ENCODE measurements at regions not wholly inside any gene's neighbourhood (a gene's known extent, or its start where the extent isn't known, plus 50 kb on each side); places are given as distances from the start of the nearest gene placed in this dataset.

DNA sequence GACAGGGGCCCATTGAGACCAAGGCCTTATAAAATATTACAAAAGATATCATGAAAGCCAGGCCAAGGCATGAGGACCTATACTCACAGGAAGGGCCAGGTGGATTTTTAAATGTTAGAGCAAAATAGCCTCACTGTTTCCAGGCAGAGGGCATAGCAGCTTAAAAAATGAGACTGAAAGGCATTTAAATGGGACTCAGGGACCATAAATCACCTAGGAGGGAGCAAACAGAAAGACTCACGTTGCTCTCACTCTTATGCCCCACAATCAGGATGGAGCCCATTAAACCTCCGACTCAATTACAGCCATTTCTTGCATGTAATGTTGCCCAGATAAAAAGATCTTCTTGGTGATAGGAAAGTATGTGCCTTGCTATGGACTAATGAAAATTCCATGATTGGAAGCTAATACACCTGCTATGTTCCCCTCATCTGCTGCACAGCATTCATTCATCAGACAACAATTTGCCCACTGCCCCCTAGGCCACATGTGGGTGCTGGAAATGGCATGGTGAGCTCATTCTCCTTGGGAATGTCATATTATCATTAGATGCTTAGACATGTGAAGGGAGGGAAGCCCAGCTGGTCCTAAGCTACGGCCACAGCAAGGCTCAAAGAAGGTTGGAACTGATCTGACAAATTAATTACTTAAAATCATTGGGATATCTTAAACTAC lies 128.6 kb upstream of the GRIA1 start:
- TF ChIP-seq EZH2 (IDR thresholded peaks at IDR 0.05): no peak
- TF ChIP-seq POLR2AphosphoS5 (IDR thresholded peaks at IDR 0.05; ENCODE audit: borderline replicate concordance, low read depth, low read length): no peak
- TF ChIP-seq FOXP2 (optimal IDR thresholded peaks at IDR 0.05; ENCODE audit: control extremely low read depth, extremely low read length, insufficient read depth): no peak

All from SK-N-MC (cell line).